ENCODE measurements at regions not wholly inside any gene's neighbourhood (a gene's known extent, or its start where the extent isn't known, plus 50 kb on each side); places are given as distances from the start of the nearest gene placed in this dataset.

DNA sequence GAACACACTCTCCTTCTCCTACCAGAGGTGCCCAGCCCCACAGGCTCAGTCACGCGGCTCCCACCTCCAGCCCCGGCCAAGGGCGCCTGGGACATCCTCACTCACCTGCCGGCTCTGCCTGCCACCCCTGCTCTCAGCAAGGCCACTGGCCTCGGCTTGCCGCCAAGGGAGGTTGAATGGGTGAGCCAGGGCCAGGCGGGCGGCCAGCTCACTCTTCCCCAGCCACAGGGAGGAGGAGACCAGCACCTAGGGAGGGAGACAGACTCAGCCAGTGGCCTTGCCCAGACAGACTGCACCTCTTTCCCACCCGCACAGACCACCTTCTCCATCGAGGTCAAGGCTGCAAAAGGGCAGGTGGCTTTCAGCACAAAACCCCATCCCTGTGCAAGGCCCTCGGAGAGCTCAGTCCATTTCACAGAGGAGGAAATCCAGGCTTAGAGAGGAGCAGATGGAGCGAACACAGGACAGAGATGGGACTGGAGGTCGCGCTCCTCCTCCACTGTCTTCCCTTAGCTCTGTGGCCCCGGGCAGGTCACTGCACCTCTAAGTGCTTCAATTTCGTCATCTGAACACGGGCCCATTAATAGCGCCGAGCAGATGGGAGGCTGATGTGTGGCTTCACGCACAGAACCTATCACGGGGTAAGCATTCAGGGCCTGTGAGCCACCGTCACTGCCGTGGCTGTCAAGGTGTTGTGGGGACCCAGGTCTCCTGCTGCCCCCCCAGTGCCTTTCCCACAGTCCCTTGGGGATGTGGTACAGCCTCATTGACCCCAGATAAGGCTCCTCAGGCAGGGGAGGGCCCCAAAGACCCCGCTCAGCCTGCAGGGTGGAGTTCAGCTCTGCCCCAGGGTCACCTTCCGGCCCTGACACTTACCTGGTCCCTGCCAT lies 56.1 kb downstream of the RMI2 start (continued):
- no peak for TF ChIP-seq ZBTB42 (CRISPR knock-in tag; IDR thresholded peaks at IDR 0.05)
- TF ChIP-seq AHDC1 (CRISPR knock-in tag; IDR thresholded peaks at IDR 0.05; ENCODE audit: borderline replicate concordance): no peak
- no peak for TF ChIP-seq CENPX (CRISPR knock-in tag; IDR thresholded peaks at IDR 0.05)
- TF ChIP-seq SKI (IDR thresholded peaks at IDR 0.05; ENCODE audit: partially characterized antibody): no peak
- TF ChIP-seq, protein P1, sequence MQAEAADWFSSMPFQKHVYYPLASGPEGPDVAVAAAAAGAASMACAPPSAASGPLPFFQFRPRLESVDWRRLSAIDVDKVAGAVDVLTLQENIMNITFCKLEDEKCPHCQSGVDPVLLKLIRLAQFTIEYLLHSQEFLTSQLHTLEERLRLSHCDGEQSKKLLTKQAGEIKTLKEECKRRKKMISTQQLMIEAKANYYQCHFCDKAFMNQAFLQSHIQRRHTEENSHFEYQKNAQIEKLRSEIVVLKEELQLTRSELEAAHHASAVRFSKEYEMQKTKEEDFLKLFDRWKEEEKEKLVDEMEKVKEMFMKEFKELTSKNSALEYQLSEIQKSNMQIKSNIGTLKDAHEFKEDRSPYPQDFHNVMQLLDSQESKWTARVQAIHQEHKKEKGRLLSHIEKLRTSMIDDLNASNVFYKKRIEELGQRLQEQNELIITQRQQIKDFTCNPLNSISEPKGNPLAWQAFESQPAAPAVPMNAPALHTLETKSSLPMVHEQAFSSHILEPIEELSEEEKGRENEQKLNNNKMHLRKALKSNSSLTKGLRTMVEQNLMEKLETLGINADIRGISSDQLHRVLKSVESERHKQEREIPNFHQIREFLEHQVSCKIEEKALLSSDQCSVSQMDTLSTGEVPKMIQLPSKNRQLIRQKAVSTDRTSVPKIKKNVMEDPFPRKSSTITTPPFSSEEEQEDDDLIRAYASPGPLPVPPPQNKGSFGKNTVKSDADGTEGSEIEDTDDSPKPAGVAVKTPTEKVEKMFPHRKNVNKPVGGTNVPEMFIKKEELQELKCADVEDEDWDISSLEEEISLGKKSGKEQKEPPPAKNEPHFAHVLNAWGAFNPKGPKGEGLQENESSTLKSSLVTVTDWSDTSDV (CRISPR knock-in tag; IDR thresholded peaks at IDR 0.05): no peak
- no peak for TF ChIP-seq PTBP1 (IDR thresholded peaks at IDR 0.05; ENCODE audit: low read depth, low read length, poor library complexity, severe bottlenecking)
- TF ChIP-seq MEIS1 (CRISPR knock-in tag; IDR thresholded peaks at IDR 0.05; ENCODE audit: borderline replicate concordance): no peak
- TF ChIP-seq, protein P2, sequence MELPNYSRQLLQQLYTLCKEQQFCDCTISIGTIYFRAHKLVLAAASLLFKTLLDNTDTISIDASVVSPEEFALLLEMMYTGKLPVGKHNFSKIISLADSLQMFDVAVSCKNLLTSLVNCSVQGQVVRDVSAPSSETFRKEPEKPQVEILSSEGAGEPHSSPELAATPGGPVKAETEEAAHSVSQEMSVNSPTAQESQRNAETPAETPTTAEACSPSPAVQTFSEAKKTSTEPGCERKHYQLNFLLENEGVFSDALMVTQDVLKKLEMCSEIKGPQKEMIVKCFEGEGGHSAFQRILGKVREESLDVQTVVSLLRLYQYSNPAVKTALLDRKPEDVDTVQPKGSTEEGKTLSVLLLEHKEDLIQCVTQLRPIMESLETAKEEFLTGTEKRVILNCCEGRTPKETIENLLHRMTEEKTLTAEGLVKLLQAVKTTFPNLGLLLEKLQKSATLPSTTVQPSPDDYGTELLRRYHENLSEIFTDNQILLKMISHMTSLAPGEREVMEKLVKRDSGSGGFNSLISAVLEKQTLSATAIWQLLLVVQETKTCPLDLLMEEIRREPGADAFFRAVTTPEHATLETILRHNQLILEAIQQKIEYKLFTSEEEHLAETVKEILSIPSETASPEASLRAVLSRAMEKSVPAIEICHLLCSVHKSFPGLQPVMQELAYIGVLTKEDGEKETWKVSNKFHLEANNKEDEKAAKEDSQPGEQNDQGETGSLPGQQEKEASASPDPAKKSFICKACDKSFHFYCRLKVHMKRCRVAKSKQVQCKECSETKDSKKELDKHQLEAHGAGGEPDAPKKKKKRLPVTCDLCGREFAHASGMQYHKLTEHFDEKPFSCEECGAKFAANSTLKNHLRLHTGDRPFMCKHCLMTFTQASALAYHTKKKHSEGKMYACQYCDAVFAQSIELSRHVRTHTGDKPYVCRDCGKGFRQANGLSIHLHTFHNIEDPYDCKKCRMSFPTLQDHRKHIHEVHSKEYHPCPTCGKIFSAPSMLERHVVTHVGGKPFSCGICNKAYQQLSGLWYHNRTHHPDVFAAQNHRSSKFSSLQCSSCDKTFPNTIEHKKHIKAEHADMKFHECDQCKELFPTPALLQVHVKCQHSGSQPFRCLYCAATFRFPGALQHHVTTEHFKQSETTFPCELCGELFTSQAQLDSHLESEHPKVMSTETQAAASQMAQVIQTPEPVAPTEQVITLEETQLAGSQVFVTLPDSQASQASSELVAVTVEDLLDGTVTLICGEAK (IDR thresholded peaks at IDR 0.05): no peak
- TF ChIP-seq, protein P2 (CRISPR knock-in tag; IDR thresholded peaks at IDR 0.05): no peak

Data from HepG2 (cell line).